ENCODE measurements at regions not wholly inside any gene's neighbourhood (a gene's known extent, or its start where the extent isn't known, plus 50 kb on each side); places are given as distances from the start of the nearest gene placed in this dataset.
"Not testable (repeated sequence)": the region's sequence is repeated elsewhere in the genome, so short reads cannot be mapped to it uniquely, and the experiment has no call there.

DNA sequence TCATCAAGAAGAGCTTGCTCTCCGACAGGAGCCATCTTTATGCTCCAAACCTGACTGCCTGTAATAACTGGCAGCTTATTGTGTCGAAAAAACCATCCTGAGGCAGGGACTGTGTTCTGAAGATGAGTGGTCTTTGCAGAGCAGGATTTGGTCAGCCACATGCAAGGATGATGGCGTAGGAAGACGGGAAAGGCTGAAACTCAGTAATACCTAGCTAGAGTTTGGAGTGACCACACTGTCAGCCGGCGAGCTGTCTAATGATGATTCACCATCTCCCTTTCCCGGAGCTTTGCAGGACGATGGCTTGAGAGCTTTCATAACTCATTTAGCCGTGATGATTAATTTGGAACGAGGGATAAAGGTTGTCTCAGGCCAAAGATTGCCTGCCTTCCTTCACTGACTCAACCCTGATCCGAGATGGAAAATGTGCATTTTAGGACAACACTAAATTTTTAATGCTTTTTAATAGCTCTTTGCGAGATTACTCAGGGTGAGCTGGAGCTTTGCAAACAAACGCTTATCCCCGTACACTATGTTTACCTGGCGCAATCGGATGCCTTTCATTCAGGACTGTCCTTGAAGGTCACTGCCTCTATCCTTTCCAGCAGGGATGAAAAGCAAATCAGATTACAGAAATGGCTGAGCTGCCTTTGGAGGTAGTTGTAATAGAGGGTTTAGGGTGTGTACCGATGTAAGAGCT is 288.5 kb downstream of the ASMT start:
- Histone ChIP-seq H3K9me3 (ENCODE audit: low read depth) (no peaks in the 10 kb centered on the region), H3K4me3 (no peak overlapping the region), H3K4me1 (no peaks in the 10 kb centered on the region), H3K9ac (no peak overlapping the region), H3K36me3 (no peaks in the 10 kb centered on the region), H3K27me3 (no peaks in the 10 kb centered on the region), H3K27ac (no peak overlapping the region), H3F3A (ENCODE audit: low read depth) (no peaks in the 10 kb centered on the region), H3K79me2 (ENCODE audit: low read depth) (no peaks in the 10 kb centered on the region), H3K4me2 (no peak overlapping the region), H2AFZ (replicated peaks) (no peak overlapping the region), H4K20me1 (ENCODE audit: low read depth) (no peaks in the 10 kb centered on the region)
- peaks cover 2% of the 10 kb centered on the region for H3K27me3 Mint-ChIP-seq (ENCODE audit: insufficient read depth, low read depth)
- H3K27ac Mint-ChIP-seq, result no peak overlapping the region
- TF ChIP-seq EZH2 (IDR thresholded peaks at IDR 0.05) (no peak), EZH2phosphoT487 (IDR thresholded peaks at IDR 0.05) (no peak)
- TF ChIP-seq, protein P1, sequence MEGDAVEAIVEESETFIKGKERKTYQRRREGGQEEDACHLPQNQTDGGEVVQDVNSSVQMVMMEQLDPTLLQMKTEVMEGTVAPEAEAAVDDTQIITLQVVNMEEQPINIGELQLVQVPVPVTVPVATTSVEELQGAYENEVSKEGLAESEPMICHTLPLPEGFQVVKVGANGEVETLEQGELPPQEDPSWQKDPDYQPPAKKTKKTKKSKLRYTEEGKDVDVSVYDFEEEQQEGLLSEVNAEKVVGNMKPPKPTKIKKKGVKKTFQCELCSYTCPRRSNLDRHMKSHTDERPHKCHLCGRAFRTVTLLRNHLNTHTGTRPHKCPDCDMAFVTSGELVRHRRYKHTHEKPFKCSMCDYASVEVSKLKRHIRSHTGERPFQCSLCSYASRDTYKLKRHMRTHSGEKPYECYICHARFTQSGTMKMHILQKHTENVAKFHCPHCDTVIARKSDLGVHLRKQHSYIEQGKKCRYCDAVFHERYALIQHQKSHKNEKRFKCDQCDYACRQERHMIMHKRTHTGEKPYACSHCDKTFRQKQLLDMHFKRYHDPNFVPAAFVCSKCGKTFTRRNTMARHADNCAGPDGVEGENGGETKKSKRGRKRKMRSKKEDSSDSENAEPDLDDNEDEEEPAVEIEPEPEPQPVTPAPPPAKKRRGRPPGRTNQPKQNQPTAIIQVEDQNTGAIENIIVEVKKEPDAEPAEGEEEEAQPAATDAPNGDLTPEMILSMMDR (IDR thresholded peaks at IDR 0.05), result no peak
- peaks cover 2% of the 10 kb centered on the region for H3K4me1 Mint-ChIP-seq
- no peak overlapping the region for H3K4me3 Mint-ChIP-seq
- no peak for DNase-seq (ENCODE audit: low spot score)
- H3K36me3 Mint-ChIP-seq, result no peaks in the 10 kb centered on the region
- peaks cover 11% of the 10 kb centered on the region for H3K9me3 Mint-ChIP-seq

DNA sequence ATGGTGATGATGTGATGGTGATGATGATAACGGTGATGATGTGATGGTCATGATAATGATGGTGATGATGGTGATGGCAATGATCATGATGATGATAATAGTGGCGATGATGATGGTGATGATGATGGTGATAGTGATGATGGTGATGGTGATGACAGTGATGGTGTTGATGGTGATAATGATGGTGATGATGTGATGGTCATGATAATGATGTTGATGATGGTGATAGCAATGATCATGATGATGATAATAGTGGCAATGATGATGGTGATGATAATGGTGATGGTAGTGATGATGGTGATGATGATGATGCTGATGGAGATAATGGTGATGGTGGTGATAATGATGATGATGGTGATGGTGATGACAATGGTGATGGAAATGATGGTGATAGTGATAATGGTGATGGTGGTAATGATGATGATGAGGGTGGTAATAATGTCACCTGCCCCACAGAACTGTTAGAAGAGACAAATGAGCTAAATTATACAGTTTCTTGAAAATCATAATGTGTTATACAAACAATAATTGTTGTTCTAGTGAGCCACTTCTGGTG is 289.9 kb downstream of the ASMT start:
- TF ChIP-seq EZH2 (IDR thresholded peaks at IDR 0.05), result no peak
- TF ChIP-seq EZH2phosphoT487 (IDR thresholded peaks at IDR 0.05), result no peak
- TF ChIP-seq, protein P1 (IDR thresholded peaks at IDR 0.05), result no peak
- H3K27ac ChIP-seq, result no peak overlapping the region
- H3F3A ChIP-seq (ENCODE audit: low read depth), result no peaks in the 10 kb centered on the region
- H3K36me3 ChIP-seq, result no peaks in the 10 kb centered on the region
- no peaks in the 10 kb centered on the region for H3K27me3 ChIP-seq
- no peak overlapping the region for H3K4me3 Mint-ChIP-seq
- H2AFZ ChIP-seq (replicated peaks), result no peak overlapping the region
- H3K27ac Mint-ChIP-seq, result no peak overlapping the region
- H3K4me2 ChIP-seq, result no peak overlapping the region
- H3K9me3 Mint-ChIP-seq, result peaks cover 8% of the 10 kb centered on the region
- H3K9ac ChIP-seq, result no peak overlapping the region
- no peaks in the 10 kb centered on the region for H3K4me1 ChIP-seq
- no peak for DNase-seq (ENCODE audit: low spot score)
- H3K79me2 ChIP-seq (ENCODE audit: low read depth), result no peaks in the 10 kb centered on the region
- no peaks in the 10 kb centered on the region for H3K4me1 Mint-ChIP-seq
- no peak overlapping the region for H3K4me3 ChIP-seq
- peaks cover 2% of the 10 kb centered on the region for H3K27me3 Mint-ChIP-seq (ENCODE audit: insufficient read depth, low read depth)
- H3K9me3 ChIP-seq (ENCODE audit: low read depth), result no peaks in the 10 kb centered on the region
- H3K36me3 Mint-ChIP-seq, result no peaks in the 10 kb centered on the region
- H4K20me1 ChIP-seq (ENCODE audit: low read depth), result no peaks in the 10 kb centered on the region

DNA sequence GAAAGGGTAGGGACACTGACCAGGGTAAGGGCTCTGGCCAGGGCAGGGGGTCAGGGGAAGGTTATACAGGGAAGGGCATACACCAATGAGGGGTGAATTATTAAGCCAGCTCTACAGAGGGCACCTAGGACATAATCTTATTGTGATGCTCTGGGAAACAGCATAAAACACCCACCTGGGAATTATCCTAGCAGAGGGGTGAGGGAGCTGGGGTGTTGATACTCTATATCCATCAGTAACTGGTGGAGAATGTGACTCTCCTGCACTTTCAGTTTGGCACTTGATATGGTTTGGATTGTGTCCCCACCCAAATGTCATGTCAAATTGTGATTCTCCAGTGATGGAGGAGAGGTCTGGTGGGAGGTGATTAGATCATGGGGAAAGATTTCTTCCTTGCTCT is 291.2 kb downstream of the ASMT start:
- H3K9ac ChIP-seq, result no peak overlapping the region
- Mint-ChIP-seq H3K36me3 (no peaks in the 10 kb centered on the region), H3K27me3 (ENCODE audit: insufficient read depth, low read depth) (peaks cover 2% of the 10 kb centered on the region), H3K9me3 (peaks cover 6% of the 10 kb centered on the region), H3K4me3 (no peak overlapping the region), H3K27ac (no peak overlapping the region), H3K4me1 (no peaks in the 10 kb centered on the region)
- no peaks in the 10 kb centered on the region for H3F3A ChIP-seq (ENCODE audit: low read depth)
- H3K27me3 ChIP-seq, result no peaks in the 10 kb centered on the region
- no peaks in the 10 kb centered on the region for H3K36me3 ChIP-seq
- TF ChIP-seq, protein P1 (IDR thresholded peaks at IDR 0.05), result no peak
- TF ChIP-seq EZH2 (IDR thresholded peaks at IDR 0.05) (no peak), EZH2phosphoT487 (IDR thresholded peaks at IDR 0.05) (no peak)
- H3K9me3 ChIP-seq (ENCODE audit: low read depth), result no peaks in the 10 kb centered on the region
- H3K27ac ChIP-seq, result no peak overlapping the region
- H3K4me1 ChIP-seq, result no peaks in the 10 kb centered on the region
- no peak overlapping the region for H3K4me3 ChIP-seq
- no peaks in the 10 kb centered on the region for H3K79me2 ChIP-seq (ENCODE audit: low read depth)
- no peaks in the 10 kb centered on the region for H4K20me1 ChIP-seq (ENCODE audit: low read depth)
- no peak overlapping the region for H2AFZ ChIP-seq (replicated peaks)
- H3K4me2 ChIP-seq, result no peak overlapping the region
- DNase-seq (ENCODE audit: low spot score), result no peak

DNA sequence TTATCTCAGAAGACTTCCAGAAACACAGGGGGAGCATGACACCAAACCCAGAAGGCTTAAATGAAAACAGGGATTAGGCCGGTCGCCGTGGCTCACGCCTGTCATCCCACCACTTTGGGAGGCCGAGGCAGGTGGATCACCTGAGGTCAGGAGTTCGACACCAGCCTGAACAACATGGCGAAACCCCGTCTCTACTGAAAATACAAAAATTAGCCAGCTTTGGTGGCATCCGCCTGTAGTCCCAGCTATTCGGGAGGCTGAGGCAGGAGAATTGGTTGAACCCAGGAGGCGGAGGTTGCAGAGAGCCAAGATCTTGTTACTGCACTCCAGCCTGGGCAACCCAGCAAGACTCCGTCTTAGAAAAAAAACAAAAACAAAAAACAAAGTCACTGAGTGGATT is 294.1 kb downstream of the ASMT start:
- H4K20me1 ChIP-seq (ENCODE audit: low read depth); H3K4me3 ChIP-seq; H3K9me3 ChIP-seq (ENCODE audit: low read depth); H3F3A ChIP-seq (ENCODE audit: low read depth); H3K9ac ChIP-seq; H3K36me3 Mint-ChIP-seq; H3K27ac Mint-ChIP-seq; H3K4me2 ChIP-seq; H3K9me3 Mint-ChIP-seq; H2AFZ ChIP-seq (replicated peaks); H3K4me3 Mint-ChIP-seq; H3K27ac ChIP-seq; DNase-seq (ENCODE audit: low spot score); H3K79me2 ChIP-seq (ENCODE audit: low read depth); H3K36me3 ChIP-seq; H3K27me3 Mint-ChIP-seq (ENCODE audit: insufficient read depth, low read depth); H3K4me1 ChIP-seq; H3K4me1 Mint-ChIP-seq: not testable (repeated sequence)
- peaks cover 10% of the 10 kb centered on the region for H3K27me3 ChIP-seq

All from neural progenitor cell (in vitro differentiated cells).